Thyroid gland (tissue), 4 donors: ENCODE measurements at regions not wholly inside any gene's neighbourhood (a gene's known extent, or its start where the extent isn't known, plus 50 kb on each side); places are given as distances from the start of the nearest gene placed in this dataset.

Experiments
- CTCF ChIP-seq, 6 experiments: fragments of 200-600 bp in 3 of 6; fragments of 450-650 bp in 3 of 6; sonication (generic) in 3 of 6; IDR thresholded peaks; one replicate each; pipeline ENCODE4 v1.5.1; 2016 to 2019; ENCODE audit warnings: antibody characterized with exemption in 6 of 6, mild to moderate bottlenecking in 2 of 6, inconsistent platforms in 1 of 6, moderate library complexity in 1 of 6
- POLR2A ChIP-seq, 2 donors: fragments of 450-650 bp; IDR thresholded peaks; one replicate each; pipeline ENCODE4 v1.6.1; 2017; ENCODE audit warnings: antibody characterized with exemption in 2 of 2, mild to moderate bottlenecking in 2 of 2, moderate library complexity in 1 of 2

DNA sequence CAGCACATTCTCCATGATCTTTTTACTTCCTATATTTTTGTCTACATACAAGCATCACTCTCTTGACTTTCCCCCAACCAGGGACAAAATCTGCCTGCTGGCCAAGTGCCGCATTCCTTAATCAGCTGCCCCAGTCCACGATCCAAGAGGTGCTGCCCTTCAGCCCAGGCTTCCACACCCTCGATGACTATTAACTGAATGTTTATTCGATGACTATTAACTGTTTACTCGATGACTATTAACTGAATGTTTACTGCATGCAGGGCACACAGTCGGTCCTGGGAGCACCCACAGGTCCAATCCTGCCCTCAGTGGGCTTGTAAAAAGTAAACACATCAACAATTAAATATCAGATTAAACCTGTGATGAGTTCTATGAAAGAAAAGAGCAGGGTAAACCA is 256.9 kb downstream of the ARRDC4 start:
- TF ChIP-seq CTCF (IDR thresholded peaks at IDR 0.05) (no peak), POLR2A (IDR thresholded peaks at IDR 0.05) (no peak)
